B cell (primary cell): ENCODE measurements at regions not wholly inside any gene's neighbourhood (a gene's known extent, or its start where the extent isn't known, plus 50 kb on each side); places are given as distances from the start of the nearest gene placed in this dataset.
"Not testable (repeated sequence)": the region's sequence is repeated elsewhere in the genome, so short reads cannot be mapped to it uniquely, and the experiment has no call there.

Experiments used
- ATAC-seq: fragments of 200-7000 bp; cut with Tn5 transposase; one replicate; pipeline ENCODE4 v1.10.0; 2021; ENCODE audit warnings: low read depth, mild to moderate bottlenecking, moderate number of reproducible peaks, moderate library complexity
- CTCF ChIA-PET: fragments of 350-600 bp; sonication (Branson Sonifier 250); formaldehyde crosslinking; loops from one replicate; lab custom pipeline; 2021; ENCODE audit warnings: antibody characterized with exemption, inconsistent platforms; lab: Charles Lee
- POLR2A ChIA-PET: fragments of 350-600 bp; sonication (Branson Sonifier 250); formaldehyde crosslinking; loops from one replicate; lab custom pipeline; 2021; ENCODE audit warnings: antibody characterized with exemption; lab: Charles Lee
- DNase-seq: peaks from one replicate; pipeline ENCODE4 v3.0.0; 2013
- H2AFZ ChIP-seq: 2 replicates; pipeline ENCODE4 v1.6.1; 2012; ENCODE audit warnings: mild to moderate bottlenecking, low read depth, low read length; ENCODE audit not compliant: insufficient read depth, poor library complexity, severe bottlenecking
- H3K27ac ChIP-seq, 2 donors: 1 replicate in 1 of 2; 2 replicates in 1 of 2; pipeline ENCODE4 v1.5.1; 2012 to 2013; ENCODE audit warnings: low read length in 2 of 2, mild to moderate bottlenecking in 2 of 2, moderate library complexity in 1 of 2
- H3K27me3 ChIP-seq, 4 experiments: fragments of 200-600 bp in 1 of 4; sonication (generic) in 1 of 4; replicated peaks in 1 of 4; 1 replicate in 2 of 4; 2 replicates in 2 of 4; pipeline versions ENCODE4 v1.6.1 to v1.7.0; 2013 to 2016; ENCODE audit warnings: low read length in 3 of 4, mild to moderate bottlenecking in 2 of 4, mixed read lengths in 1 of 4, moderate library complexity in 1 of 4; ENCODE audit not compliant: insufficient read depth in 4 of 4, control insufficient read depth in 3 of 4; ENCODE audit errors: control extremely low read depth in 1 of 4
- H3K36me3 ChIP-seq, 2 experiments: replicated peaks in 1 of 2; 1 replicate in 1 of 2; 2 replicates in 1 of 2; pipeline versions ENCODE4 v1.6.1 to v1.7.1; 2013; ENCODE audit warnings: low read length in 1 of 2; ENCODE audit not compliant: insufficient read depth in 2 of 2, control insufficient read depth in 1 of 2; ENCODE audit errors: control extremely low read depth in 1 of 2, extremely low read depth in 1 of 2
- H3K4me1 ChIP-seq, 2 donors: fragments of 200-600 bp in 1 of 2; sonication (generic) in 1 of 2; 1 replicate in 1 of 2; 2 replicates in 1 of 2; pipeline versions ENCODE4 v1.5.1 to v1.6.1; 2013 to 2017; ENCODE audit warnings: low read length in 2 of 2; ENCODE audit not compliant: control insufficient read depth in 2 of 2, insufficient read depth in 2 of 2
- H3K4me2 ChIP-seq: replicated peaks from 2 replicates; pipeline ENCODE3; 2012; ENCODE audit warnings: mild to moderate bottlenecking, low read depth, low read length; ENCODE audit not compliant: poor library complexity, severe bottlenecking
- H3K4me3 ChIP-seq, 5 experiments: fragments of 200-600 bp in 1 of 5; sonication (generic) in 1 of 5; 1 replicate in 3 of 5; 2 replicates in 2 of 5; pipeline versions ENCODE4 v1.5.1 to v1.7.0; 2011 to 2016; ENCODE audit warnings: low read length in 4 of 5, mild to moderate bottlenecking in 4 of 5, low read depth in 2 of 5, control low read depth in 1 of 5, moderate library complexity in 1 of 5; ENCODE audit not compliant: insufficient read depth in 1 of 5; ENCODE audit errors: control extremely low read depth in 1 of 5, extremely low read depth in 1 of 5
- H3K79me2 ChIP-seq: fragments of 200-600 bp; sonication (generic); one replicate; pipeline ENCODE4 v1.6.0; 2016; ENCODE audit warnings: low read length; ENCODE audit not compliant: control insufficient read depth, insufficient read depth
- H3K9ac ChIP-seq: fragments of 200-600 bp; sonication (generic); 2 replicates; pipeline ENCODE4 v1.6.1; 2017; ENCODE audit warnings: mild to moderate bottlenecking, low read length, moderate library complexity
- H3K9me3 ChIP-seq, 3 donors: one replicate each; pipeline versions ENCODE4 v1.6.1 to v1.7.1; 2013; ENCODE audit warnings: low read length in 2 of 3; ENCODE audit not compliant: control insufficient read depth in 2 of 3, insufficient read depth in 1 of 3; ENCODE audit errors: control extremely low read depth in 1 of 3
- H4K20me1 ChIP-seq: 2 replicates; pipeline ENCODE4 v1.6.0; 2012; ENCODE audit warnings: mild to moderate bottlenecking, low read length; ENCODE audit not compliant: insufficient read depth, control insufficient read depth, poor library complexity, severe bottlenecking
- H3K27ac Mint-ChIP-seq: one replicate; pipeline ENCODE4 v1.8.0; 2021; ENCODE audit warnings: mixed read lengths
- H3K27me3 Mint-ChIP-seq: one replicate; pipeline ENCODE4 v1.8.0; 2021; ENCODE audit warnings: mixed read lengths
- H3K4me1 Mint-ChIP-seq: one replicate; pipeline ENCODE4 v1.8.0; 2021; ENCODE audit warnings: mixed read lengths
- H3K4me3 Mint-ChIP-seq: one replicate; pipeline ENCODE4 v1.8.0; 2021; ENCODE audit warnings: mixed read lengths
- H3K9me3 Mint-ChIP-seq: one replicate; pipeline ENCODE4 v1.8.0; 2022; ENCODE audit warnings: mixed read lengths; ENCODE audit not compliant: insufficient read depth
- CTCF ChIP-seq: fragments of 200-600 bp; IDR thresholded peaks from one replicate; pipeline ENCODE4 v1.8.0; 2022; ENCODE audit warnings: antibody characterized with exemption, mild to moderate bottlenecking
- EZH2 ChIP-seq: IDR thresholded peaks from 2 replicates; pipeline ENCODE4 v1.6.1; 2012; ENCODE audit warnings: borderline replicate concordance, low read depth, mild to moderate bottlenecking, moderate library complexity, low read length; ENCODE audit not compliant: insufficient read depth, poor library complexity, severe bottlenecking
- WGBS: methylation state at CpG from one replicate; pipeline ENCODE4 v1.1.5; 2013; ENCODE audit warnings: missing lambda C conversion rate; ENCODE audit not compliant: insufficient coverage; 5-methylcytosine and 5-hydroxymethylcytosine counted together
- intact Hi-C: fragments of 100-400 bp; cut with micrococcal nuclease; formaldehyde crosslinking; loops from one replicate; pipeline ENCODE4 v1.10.0; 2022

DNA sequence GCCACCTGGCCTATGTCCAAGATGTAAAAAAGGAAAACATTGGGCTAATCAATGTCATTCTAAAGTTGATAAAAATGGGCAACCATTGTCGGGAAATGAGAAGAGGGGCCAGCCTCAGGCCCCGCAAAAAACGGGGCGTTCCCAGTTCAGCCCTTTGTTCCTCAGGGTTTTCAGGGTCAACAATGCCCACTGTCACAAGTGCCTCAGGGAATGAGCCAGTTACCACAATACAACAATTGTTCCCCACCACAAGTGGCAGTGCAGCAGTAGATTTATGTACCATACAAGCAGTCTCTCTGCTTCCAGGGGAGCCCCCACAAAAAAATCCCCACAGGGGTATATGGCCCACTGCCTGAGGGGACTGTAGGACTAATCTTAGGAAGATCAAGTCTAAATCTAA, 112.5 kb downstream of the ZNF486 start:
- Histone ChIP-seq H3K9ac (no peak overlapping the region), H3K27me3 (no peaks in the 10 kb centered on the region), H3K4me1 (peaks cover 0 to 2% of the 10 kb centered on the region in 2 donors), H4K20me1 (no peaks in the 10 kb centered on the region), H3K4me2 (no peak overlapping the region), H3K79me2 (no peaks in the 10 kb centered on the region), H3K36me3 (no peaks in the 10 kb centered on the region), H3K4me3 (no peak overlapping the region), H3K9me3 (peaks cover 0 to 4% (median 0%) of the 10 kb centered on the region in 3 donors), H2AFZ (no peak overlapping the region), H3K27ac (no peak overlapping the region)
- no peaks in the 10 kb centered on the region for H3K27me3 Mint-ChIP-seq
- no peak for TF ChIP-seq EZH2
- TF ChIP-seq CTCF, result no peak
- H3K4me1 Mint-ChIP-seq, result peaks cover 23% of the 10 kb centered on the region
- ChIA-PET POLR2A (no interaction called here), CTCF (interaction anchor here (0.6 to 2.8 kb wide), 2 partner anchors 282 to 1575 kb away, joined by 4 to 37 read pairs; no protein-coding TSS in a partner anchor)
- WGBS, result 96% methylated on average over 4 of the region's 4 CpGs
- no peak for ATAC-seq
- intact Hi-C loops, result no loop called here
- H3K27ac Mint-ChIP-seq, result no peak overlapping the region
- no peak overlapping the region for H3K4me3 Mint-ChIP-seq
- no peaks in the 10 kb centered on the region for H3K9me3 Mint-ChIP-seq
- no peak for DNase-seq

DNA sequence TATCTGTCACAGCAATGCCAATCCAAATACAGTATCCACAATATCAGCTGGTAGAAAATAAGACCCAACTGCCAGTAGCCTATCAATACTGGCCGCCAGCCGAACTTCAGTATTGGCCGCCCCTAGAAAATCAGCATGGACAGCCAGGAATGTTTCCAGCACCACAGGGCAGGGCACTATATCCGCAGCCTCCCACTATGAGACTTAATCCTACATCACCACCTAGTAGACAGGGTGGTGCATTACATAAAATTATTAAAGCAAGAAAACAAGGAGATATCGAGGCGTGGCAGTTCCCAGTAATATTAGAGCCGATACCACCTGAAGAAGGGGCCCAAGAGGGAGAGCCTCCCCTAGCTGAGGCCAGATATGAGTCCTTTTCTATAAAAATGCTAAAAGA, 111.3 kb downstream of the ZNF486 start:
- Histone ChIP-seq H3K27me3 (no peaks in the 10 kb centered on the region), H3K9me3 (peaks cover 0 to 4% (median 0%) of the 10 kb centered on the region in 3 donors), H3K4me1 (peaks cover 3 to 14% of the 10 kb centered on the region in 2 donors), H3K9ac (no peak overlapping the region), H3K4me3 (no peak overlapping the region), H3K4me2 (no peak overlapping the region), H2AFZ (no peak overlapping the region), H3K79me2 (no peaks in the 10 kb centered on the region), H3K36me3 (no peaks in the 10 kb centered on the region), H4K20me1 (no peaks in the 10 kb centered on the region), H3K27ac (no peak overlapping the region)
- TF ChIP-seq EZH2 (no peak), CTCF (peak; percentile 74)
- WGBS, result no CpG with 5 or more reads among the region's 7 CpGs
- intact Hi-C loops, result loop anchor here (1.0 kb wide), 1 partner anchor 31 kb away; no protein-coding TSS in a partner anchor
- Mint-ChIP-seq H3K27me3 (no peaks in the 10 kb centered on the region), H3K27ac (no peak overlapping the region), H3K4me1 (peaks cover 34% of the 10 kb centered on the region), H3K4me3 (no peak overlapping the region), H3K9me3 (no peaks in the 10 kb centered on the region)
- CTCF ChIA-PET, result interaction anchor here (1.4 to 2.8 kb wide), 3 partner anchors 40 to 746 kb away, joined by 4 to 37 read pairs (median 8); no protein-coding TSS in a partner anchor
- POLR2A ChIA-PET, result no interaction called here
- ATAC-seq, result peak; percentile 66
- peak; percentile 63 for DNase-seq

DNA sequence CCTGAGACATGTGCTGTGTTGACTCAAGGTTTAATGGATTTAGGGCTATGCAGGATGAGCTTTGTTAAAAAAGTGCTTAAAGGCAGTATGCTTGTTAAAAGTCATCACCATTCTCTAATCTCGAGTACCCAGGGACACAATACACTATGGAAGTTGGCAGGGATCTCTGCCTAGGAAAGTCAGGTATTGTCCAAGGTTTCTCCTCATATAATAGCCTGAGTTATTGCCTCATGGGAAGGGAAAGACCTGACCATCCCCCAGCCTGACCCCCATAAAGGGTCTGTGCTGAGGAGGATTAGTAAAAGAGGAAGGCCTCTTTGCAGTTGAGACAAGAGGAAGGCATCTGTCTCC, 109.7 kb downstream of the ZNF486 start:
- intact Hi-C loops, H3K9me3 Mint-ChIP-seq, H3K9ac ChIP-seq, DNase-seq, H3K27me3 Mint-ChIP-seq, H3K4me2 ChIP-seq, H3K36me3 ChIP-seq, H4K20me1 ChIP-seq, H3K79me2 ChIP-seq, H3K27ac ChIP-seq, ATAC-seq, H3K27me3 ChIP-seq, H2AFZ ChIP-seq, H3K4me3 ChIP-seq, H3K4me3 Mint-ChIP-seq: not testable (repeated sequence)
- H3K27ac Mint-ChIP-seq, result peak overlapping the region; percentile 26
- Histone ChIP-seq H3K4me1 (peaks cover 16 to 29% of the 10 kb centered on the region in 2 donors), H3K9me3 (peaks cover 0 to 10% (median 0%) of the 10 kb centered on the region in 3 donors)
- peaks cover 46% of the 10 kb centered on the region for H3K4me1 Mint-ChIP-seq
- ChIA-PET POLR2A (interaction anchor here (0.6 kb wide), 1 partner anchor 238 kb away, joined by 4 read pairs; no protein-coding TSS in a partner anchor), CTCF (interaction anchor here (1.3 to 2.6 kb wide), 2 partner anchors 29 to 279 kb away, joined by 4 to 15 read pairs; no protein-coding TSS in a partner anchor)
- WGBS, result no CpG with 5 or more reads among the region's 1 CpG
